Left ventricle myocardium superior (tissue), 1 donor: ENCODE measurements at regions not wholly inside any gene's neighbourhood (a gene's known extent, or its start where the extent isn't known, plus 50 kb on each side); places are given as distances from the start of the nearest gene placed in this dataset.

Source experiments
- ATAC-seq: fragments of 200-7000 bp; cut with Tn5 transposase; one replicate; pipeline ENCODE4 v1.9.1; 2020; ENCODE audit warnings: mild to moderate bottlenecking, moderate library complexity
- DNase-seq: peaks from one replicate; pipeline ENCODE4 v3.0.0-alpha.2; 2020
- intact Hi-C: fragments of 100-400 bp; cut with micrococcal nuclease; formaldehyde crosslinking; loops from one replicate; pipeline ENCODE4 v1.11.0; 2022
- donor health status: DM: no; HTN: yes; CAD: no; lungs with severe emphysema.

DNA sequence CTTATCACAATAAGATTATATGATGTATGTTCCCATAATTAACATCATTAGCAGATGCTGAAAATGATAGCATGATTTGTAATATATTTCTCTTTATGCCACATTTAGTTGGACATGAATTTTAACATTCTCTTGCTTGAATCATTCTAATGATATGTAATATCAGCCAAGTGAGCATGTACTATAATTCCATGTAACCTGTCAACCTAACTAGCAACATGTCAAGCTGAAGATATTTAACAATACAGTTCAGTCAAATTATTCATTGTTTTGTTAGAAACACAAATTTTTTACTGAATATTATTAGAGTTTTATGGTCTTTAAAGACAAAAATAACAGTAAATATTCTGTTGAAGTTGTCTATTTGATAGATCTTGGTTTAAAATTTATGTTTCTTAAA lies 920.4 kb upstream of the PCDH10 start:
- ATAC-seq: no peak
- no peak for DNase-seq
- intact Hi-C loops: no loop called here

DNA sequence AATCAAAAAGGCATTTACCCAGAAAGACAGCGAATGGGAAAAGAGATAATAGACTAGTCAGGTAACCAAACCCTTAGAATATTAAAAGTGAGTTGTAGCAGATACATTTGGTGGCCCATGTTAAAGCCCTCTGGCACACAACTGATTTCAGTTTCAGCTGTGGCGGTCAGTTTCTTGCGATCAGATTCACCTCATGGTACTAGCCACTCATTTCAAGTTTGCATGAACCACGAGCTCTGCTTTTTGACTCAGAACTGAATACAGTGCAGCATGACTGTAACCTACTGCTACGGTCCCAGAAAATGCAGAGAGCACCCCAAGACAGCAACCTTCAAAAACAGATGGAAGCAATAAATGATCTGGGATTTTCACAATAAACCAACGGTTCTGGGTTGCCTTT lies 919.1 kb upstream of the PCDH10 start:
- ATAC-seq: no peak

DNA sequence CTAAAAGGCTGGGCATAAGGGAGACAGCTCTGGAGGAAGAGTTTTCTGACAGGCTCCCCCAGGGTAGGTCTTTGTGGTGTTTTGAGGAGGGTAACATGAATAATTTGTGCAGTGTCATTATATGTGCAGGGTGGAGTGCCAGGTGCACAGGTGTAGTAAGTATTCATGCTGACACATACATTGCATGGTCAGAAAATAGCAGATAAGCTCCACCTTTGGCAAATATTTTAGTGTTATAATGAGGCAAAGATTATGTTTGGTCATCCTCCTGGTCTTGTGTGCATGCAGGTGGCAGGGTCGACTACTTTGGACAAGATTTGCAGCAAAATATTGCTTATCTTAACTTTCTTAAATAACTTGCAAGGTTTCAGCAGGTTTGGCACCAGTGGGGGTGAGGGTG lies 910.4 kb upstream of the PCDH10 start:
- DNase-seq: no peak
- intact Hi-C loops: no loop called here
- ATAC-seq: no peak

More for the DNA sequence above, 919.1 kb upstream of the PCDH10 start:
- DNase-seq: no peak
- intact Hi-C loops: no loop called here

DNA sequence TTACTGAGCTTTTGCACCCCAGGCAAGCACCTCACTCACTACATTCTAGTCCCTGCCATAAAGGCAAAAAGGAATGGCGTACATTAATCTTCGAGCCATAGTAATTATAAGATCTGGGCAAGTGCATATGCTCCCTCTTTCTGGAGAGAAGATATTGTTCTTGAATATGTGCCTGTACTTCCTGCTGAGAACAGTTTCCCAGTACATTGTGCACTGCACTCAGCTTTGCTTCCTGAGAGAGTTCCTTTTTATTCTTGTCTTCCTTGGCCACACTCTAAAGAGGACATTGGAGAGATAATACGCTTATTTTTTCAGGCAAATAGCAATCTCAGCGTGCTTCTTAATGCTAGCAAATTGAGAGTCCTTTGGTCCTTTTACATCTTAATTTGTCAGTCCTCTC lies 909.0 kb upstream of the PCDH10 start:
- DNase-seq (no peak), ATAC-seq (no peak)
- intact Hi-C loops: no loop called here

DNA sequence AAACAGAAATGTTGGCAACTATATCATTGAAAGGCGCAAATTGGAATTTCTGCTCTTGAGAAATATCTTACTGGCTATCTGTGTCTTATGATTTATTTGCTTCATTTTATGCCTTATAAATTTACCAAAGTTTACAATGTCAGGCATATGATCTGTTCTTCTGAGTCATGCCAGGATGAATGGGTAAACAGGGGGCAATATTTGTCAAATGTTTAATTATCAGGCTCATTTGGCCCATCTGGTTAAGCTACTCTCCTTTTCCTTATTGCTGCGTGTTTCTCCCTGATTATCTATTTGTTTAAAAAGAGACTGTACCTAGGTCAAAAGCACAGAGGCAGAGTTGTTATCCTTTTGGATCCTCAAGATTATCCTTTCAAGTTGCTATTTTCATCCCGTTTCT lies 903.8 kb upstream of the PCDH10 start:
- no peak for ATAC-seq

DNA sequence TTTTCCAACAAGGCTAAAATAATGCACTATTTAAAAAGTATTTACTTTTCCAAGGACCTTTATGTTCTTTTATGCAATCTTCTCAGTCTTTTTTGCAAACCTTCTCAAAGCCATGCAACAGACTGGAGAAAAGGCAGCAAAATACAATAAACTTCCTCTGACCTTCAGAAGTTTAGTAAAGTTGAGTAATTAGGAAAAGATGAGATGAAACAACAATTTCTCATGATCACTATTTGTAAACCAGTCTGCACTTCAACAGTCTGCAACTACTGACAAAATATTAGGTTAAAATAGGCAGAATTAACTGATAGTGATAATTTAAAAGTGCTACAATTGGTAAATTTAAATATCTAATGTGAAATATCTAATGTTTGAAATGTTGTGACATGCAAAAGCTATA lies 884.9 kb upstream of the PCDH10 start:
- no peak for ATAC-seq
- DNase-seq: no peak
- intact Hi-C loops: no loop called here

More for the DNA sequence above, 903.8 kb upstream of the PCDH10 start:
- DNase-seq: no peak
- intact Hi-C loops: no loop called here

DNA sequence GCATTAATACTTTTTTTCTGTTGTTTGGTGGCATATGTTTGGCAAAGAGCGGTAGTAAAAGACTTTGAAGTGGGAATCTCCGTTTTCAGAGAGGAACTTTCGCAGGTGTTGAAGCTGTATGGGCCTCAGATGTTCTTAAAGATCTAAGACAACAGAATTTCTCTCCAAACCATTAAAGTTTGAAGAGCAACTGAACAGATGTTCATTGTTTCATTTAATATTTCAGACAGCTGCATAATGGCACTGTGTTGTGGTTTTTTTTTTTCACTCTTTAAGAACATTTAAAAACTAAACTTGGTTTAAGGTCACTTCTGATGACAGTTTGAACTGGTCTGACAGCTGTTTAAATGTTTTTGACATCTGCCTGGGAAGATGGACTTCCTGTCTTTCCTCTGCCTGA lies 882.7 kb upstream of the PCDH10 start:
- intact Hi-C loops: no loop called here
- DNase-seq (no peak), ATAC-seq (no peak)

DNA sequence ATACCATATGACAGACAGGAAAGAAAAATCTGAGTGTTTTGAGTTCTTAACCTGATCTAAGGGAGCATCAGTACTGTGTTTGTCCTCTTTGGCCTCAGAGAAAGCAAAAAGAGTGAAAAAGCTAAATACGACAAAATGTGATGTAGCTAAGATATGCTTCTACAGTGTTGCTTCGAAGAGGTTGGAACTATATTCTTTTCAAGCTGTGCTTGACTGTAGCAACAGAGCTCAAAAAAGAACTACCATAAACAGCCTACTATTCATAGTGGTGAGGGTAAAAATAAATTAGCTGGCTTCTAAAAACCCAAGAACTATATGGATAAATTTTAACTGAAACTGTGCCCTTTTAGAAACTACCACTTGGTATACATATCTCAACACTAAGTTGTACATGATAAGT lies 881.8 kb upstream of the PCDH10 start:
- no peak for ATAC-seq
- no peak for DNase-seq
- intact Hi-C loops: no loop called here

DNA sequence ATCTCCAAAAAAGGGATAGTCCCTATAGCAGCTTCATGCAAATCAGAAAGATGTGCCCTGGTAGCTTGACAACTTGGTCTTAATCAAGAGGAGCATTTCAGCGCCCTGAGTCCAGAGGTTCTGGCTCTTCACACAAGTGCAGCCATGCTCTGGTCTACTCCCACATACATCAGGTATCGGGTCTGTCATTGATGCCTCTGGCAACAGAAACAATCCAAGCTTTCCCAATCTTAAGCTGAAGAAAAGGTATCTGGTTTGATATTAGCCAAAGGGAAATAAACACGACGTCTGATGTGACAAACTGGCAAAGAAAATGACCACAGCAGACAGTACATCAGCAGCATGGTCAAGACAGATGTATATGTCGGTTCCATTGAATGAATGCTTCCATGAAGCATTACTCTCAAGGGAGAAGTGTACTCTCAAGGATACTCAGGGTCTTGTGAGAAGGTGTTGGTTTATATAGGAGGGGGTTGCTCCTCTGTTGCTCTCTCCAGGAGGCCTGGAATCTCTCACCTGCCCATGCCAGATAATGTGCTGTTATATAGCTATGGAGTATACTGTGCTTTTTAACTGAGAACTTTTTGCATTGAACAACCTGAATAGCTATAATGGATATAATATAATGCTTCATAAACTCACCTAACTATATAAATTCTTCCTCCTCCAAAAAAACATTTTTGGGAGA lies 879.6 kb upstream of the PCDH10 start:
- no peak for DNase-seq
- intact Hi-C loops: no loop called here
- no peak for ATAC-seq

DNA sequence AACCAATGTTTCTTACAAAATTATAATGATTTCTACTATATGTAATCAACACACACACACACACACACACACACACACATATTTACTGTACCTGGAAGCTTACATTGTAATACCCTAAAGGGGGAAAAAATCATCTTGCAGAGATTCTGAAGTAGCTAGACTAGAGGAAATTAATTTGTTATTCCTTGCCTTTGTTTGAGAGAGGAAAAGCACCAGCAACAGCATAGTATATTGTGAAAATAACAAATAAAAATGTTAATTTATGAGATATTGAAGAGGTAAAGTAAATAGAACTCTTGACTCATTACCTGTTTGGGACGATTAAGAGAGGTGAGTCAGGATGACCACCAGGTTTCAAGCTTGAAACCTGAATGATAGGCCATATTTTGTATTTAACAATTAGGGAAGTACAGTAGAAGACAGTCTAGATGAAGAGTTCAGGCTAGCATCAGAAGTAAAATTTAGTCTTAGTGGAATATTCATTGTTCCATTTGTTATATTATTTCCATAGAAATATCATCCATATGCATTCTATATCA lies 873.4 kb upstream of the PCDH10 start:
- intact Hi-C loops: no loop called here
- no peak for DNase-seq
- ATAC-seq: no peak

DNA sequence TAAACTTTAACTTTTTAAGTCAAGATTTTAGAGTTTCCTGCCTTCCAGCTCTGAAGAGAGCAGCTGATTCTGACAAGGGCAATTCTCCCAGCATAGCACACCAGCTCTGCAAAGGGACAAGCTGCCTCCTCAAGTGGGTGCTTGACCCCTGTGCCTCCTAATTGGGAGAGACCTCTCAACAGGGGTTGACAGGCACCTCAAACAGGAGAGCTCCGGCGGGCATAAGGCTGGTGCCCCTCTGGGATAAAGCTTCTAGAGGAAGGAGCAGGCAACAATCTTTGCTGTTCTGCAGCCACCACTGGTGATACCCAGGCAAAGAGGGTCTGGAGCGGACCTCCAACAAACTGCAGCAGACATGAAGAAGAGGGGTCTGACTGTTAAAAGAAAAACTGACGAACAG lies 872.9 kb upstream of the PCDH10 start:
- ATAC-seq (no peak), DNase-seq (no peak)
- intact Hi-C loops: no loop called here

DNA sequence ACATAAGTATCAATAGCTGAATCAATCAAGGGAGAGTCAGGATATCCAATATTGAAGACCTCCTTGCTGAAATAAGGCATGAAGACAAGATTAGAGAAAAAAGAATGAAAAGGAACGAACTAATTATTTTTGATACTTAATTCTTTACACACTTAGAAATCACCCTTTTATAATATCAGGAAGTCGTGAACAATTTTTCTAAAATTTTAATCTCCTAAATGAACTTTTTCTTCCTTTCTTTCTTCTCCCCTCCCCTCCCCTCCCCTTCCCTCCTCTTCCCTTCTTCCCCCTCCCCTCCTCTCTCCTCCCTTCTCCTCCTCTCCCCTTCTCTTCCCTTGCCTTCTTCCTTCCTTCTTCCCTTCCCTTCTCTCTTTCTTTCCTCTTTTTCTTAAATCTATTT lies 872.1 kb upstream of the PCDH10 start:
- intact Hi-C loops: no loop called here
- DNase-seq: no peak
- ATAC-seq: no peak

DNA sequence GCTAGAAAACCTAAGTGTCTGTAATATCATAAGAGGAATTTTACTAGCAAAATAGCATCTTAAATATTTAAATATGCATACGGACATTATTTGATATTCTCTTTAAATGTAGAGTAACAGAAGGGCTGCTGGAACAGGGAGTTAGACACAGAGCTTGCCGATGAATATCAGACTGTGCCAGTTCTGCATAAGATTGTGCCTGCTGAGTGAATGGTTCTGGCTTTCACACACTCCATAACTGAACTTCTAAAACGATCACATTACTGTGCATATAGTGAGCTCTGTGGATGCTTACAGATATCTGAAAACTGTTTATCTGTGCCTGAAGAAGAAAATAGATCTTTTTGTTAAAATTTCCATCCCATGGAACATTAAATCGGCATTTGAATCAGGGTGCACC lies 867.4 kb upstream of the PCDH10 start:
- intact Hi-C loops: no loop called here
- DNase-seq (no peak), ATAC-seq (no peak)

DNA sequence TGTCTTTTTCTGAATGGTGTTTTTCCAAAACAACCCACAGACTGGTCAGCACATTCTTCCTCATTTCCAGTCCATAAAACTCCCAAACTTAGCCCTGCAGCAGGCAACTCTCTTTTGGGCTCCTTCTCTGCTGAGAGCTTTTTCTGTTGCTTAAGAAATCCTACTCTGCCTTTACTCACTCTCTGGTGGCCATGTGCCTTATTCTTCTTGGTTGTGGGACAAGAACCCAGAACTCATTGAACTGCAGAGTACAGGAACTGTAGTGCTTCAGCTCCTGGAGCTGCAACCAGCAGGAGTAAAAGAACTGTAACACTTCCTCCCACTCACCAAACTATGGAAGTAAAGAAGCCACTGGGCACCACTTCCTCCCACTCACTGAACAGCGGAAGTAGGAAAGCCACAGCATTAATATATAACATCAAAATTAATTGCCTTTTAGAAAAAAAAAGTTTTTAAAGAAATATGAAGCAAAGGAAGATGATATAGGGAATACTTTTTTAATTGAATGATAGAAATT lies 864.1 kb upstream of the PCDH10 start:
- DNase-seq: no peak
- intact Hi-C loops: no loop called here
- no peak for ATAC-seq

DNA sequence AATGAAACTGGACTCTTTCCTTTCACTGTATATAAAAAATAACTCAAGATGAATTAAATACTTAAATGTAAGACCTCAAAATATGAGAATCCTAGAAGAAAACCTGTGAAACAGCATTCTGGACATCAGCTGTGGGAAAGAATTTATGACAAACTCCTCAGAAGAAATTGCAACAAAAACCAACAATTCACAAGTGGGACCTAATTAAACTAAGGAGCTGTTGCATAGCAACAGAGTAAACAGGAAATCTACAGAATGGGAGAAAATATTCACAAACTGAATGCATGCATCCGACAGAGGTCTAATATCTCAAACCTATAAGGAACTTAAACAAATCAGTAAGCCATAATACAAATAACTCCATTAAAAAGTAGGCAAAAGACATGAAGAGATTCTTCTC lies 851.7 kb upstream of the PCDH10 start:
- ATAC-seq: no peak
- intact Hi-C loops: no loop called here
- no peak for DNase-seq

DNA sequence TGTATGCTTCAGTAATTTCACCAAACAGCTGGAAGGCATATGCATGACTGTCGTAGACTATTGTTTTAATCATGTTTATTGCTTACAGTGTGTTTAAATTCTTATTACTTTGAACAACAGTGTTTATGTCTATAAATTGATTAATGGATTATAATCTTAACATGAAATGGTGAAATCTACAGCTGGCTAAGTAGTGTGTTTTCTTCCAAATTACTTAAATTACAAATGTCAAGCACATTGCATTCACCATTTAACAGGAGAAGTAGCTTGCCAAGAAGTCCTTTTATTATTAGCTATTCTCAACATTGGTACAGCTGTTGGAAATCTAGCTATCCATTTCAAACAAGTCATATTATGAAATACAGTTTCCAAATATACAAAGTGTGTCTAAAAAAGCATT lies 849.3 kb upstream of the PCDH10 start:
- ATAC-seq (no peak), DNase-seq (no peak)
- intact Hi-C loops: no loop called here

DNA sequence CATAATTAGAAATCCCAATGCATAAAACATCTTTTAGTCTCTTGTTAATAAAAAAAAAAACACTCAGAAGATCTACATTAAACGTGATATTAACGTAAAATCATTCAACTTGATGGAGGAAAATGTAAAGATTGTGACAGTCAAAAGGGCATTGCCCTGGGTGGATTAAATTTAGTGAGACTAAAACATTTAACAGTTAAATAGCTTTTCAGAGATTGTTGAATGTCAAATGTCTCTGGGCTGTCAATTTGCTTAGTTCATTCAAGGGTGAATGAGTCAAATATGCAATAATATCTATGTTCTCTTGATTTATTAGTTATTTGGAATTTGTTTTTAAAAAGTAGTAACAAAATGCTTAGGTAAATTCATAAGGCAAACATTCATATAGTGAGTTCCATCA lies 836.6 kb upstream of the PCDH10 start:
- intact Hi-C loops: no loop called here
- no peak for ATAC-seq
- DNase-seq: no peak

DNA sequence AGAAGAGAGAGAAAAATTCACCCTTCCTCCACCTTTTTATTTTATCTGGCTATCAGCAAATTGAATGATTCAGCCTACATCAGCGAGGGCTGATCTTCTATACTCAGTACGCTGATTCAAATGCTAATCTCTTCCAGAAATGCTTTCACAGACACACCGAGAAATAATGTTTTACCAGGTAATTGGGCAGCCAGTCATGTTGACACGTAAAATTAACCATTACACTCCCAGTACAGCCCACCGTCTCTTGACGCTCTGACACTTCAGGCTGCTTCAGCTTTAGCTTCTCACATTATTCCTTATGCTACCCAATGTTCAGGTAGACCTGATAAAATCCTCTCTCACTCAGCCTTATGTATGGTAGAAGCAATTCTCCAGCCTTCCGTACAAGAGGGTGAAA lies 835.2 kb upstream of the PCDH10 start:
- DNase-seq: no peak
- intact Hi-C loops: no loop called here
- no peak for ATAC-seq

DNA sequence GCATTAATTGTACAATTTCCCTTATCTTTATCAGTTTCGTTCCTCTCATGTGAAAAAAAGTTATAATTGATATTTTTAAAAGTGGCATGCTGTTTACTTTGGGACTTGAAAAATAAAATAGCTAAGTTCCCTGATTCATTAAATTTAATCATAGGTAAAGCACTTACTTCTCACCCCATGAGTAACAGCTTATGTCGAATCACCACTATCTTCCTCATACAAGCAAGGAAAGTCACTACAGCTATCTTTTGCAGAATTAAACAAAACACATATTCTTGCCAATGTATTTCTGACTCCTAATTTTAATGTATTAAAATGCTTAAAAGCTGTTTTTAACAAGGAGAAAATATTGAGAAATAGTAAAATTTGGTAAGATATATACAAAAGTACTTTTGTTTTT lies 832.4 kb upstream of the PCDH10 start:
- ATAC-seq: no peak
- intact Hi-C loops: no loop called here
- DNase-seq: no peak

DNA sequence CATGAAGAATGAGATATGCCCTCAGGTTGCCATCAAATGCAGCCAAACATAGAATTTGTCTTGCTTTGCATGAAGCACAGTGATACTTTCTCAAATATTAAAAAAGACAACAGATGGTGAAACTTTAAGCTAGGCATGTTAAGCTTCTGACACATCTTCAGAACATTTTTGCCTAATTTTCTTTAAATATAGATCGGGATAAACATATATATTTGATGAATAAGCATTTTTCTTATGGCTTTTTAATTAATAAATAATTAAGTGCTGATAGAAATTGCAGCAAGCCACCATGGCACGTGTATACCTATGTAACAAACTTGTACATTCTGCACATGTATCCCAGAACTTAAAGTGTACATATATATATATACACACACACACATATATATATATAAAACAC lies 831.2 kb upstream of the PCDH10 start:
- ATAC-seq: no peak
- DNase-seq: no peak
- intact Hi-C loops: no loop called here

DNA sequence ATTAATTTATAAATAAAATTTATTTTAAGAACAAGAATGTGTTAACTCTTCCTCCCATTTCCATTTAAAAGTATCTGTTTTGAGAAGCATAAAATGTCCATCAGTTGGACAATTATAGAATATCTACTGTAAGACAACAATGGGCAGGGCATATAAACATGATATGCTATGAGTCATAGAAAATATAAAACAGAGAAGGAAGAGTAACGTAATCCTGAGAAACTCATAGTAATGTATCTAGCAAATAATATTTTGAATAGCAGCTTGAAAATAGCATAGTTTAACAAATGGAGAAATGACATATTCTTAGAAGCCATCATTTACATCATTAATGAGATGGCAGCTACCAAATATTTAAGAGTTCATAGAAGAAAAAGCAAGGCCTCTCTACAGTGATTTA lies 820.3 kb upstream of the PCDH10 start:
- intact Hi-C loops: no loop called here
- ATAC-seq (no peak), DNase-seq (no peak)

DNA sequence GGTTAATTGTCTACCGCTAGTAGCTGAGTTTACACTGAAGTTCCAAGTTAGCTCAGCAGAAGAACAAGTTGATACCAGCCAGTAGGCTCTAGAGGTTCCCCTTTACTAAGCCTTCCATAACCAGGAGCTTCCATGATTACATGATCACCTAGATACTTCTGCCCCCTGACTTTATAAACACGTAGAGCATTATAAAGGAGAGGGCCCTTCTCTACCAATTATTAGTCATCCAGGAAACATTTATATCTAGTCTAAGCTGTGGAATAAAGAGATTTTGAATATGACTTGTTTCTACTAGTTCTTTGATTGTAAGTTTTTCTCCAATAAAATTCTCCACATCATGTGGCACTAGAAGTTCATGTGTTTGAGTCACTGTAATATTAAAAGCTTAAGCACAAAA lies 818.1 kb upstream of the PCDH10 start:
- no peak for ATAC-seq
- intact Hi-C loops: no loop called here

More for the DNA sequence above, 818.1 kb upstream of the PCDH10 start:
- no peak for DNase-seq
